Ishikawa (cell line): ENCODE measurements at regions not wholly inside any gene's neighbourhood (a gene's known extent, or its start where the extent isn't known, plus 50 kb on each side); places are given as distances from the start of the nearest gene placed in this dataset.

Source experiments
- CEBPB ChIP-seq: IDR thresholded peaks from 2 replicates; pipeline ENCODE4 v1.6.1; 2012
- CREB1 ChIP-seq: IDR thresholded peaks from 2 replicates; pipeline ENCODE4 v1.6.1; 2012; ENCODE audit warnings: low read depth
- EGR1 ChIP-seq: IDR thresholded peaks from 2 replicates; pipeline ENCODE4 v1.6.1; 2012
- EP300 ChIP-seq: IDR thresholded peaks from 2 replicates; pipeline ENCODE4 v1.6.1; 2012; ENCODE audit warnings: borderline replicate concordance
- FOXM1 ChIP-seq: IDR thresholded peaks from 2 replicates; pipeline ENCODE4 v1.6.1; 2012; ENCODE audit warnings: low read depth, borderline replicate concordance
- RAD21 ChIP-seq: IDR thresholded peaks from 2 replicates; pipeline ENCODE4 v1.6.1; 2012; ENCODE audit warnings: low read depth
- REST ChIP-seq: IDR thresholded peaks from 2 replicates; pipeline ENCODE4 v1.6.1; 2012; ENCODE audit warnings: low read depth, mild to moderate bottlenecking
- TAF1 ChIP-seq: IDR thresholded peaks from 2 replicates; pipeline ENCODE4 v1.6.1; 2012; ENCODE audit warnings: low read depth, mild to moderate bottlenecking
- TCF12 ChIP-seq: IDR thresholded peaks from 2 replicates; pipeline ENCODE4 v1.6.1; 2012; ENCODE audit warnings: low read depth
- TEAD4 ChIP-seq: IDR thresholded peaks from 2 replicates; pipeline ENCODE4 v1.6.1; 2012
- USF1 ChIP-seq: IDR thresholded peaks from 2 replicates; pipeline ENCODE4 v1.6.1; 2012
- YY1 ChIP-seq: IDR thresholded peaks from 2 replicates; pipeline ENCODE4 v1.6.1; 2012; ENCODE audit warnings: low read depth
- ZBTB7A ChIP-seq: IDR thresholded peaks from 2 replicates; pipeline ENCODE4 v1.6.1; 2012; ENCODE audit warnings: low read depth
- TF ChIP-seq, protein P1 (sequence below): IDR thresholded peaks from 2 replicates; pipeline ENCODE4 v1.6.1; 2012

- TF ChIP-seq, protein P1, sequence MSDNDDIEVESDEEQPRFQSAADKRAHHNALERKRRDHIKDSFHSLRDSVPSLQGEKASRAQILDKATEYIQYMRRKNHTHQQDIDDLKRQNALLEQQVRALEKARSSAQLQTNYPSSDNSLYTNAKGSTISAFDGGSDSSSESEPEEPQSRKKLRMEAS, result no peak
- TF ChIP-seq CEBPB, result no peak
- TF ChIP-seq TAF1, result no peak
- no peak for TF ChIP-seq RAD21
- TF ChIP-seq CREB1, result no peak
- no peak for TF ChIP-seq EP300
- no peak for TF ChIP-seq REST
- no peak for TF ChIP-seq YY1
- no peak for TF ChIP-seq EGR1
- no peak for TF ChIP-seq FOXM1
- no peak for TF ChIP-seq ZBTB7A
- TF ChIP-seq USF1, result no peak
- no peak for TF ChIP-seq TEAD4
- no peak for TF ChIP-seq TCF12
Observed at GRCh38 chr2:22136446-22136845, 1012.7 kb downstream of the TDRD15 start.
